ENCODE measurements at regions not wholly inside any gene's neighbourhood (a gene's known extent, or its start where the extent isn't known, plus 50 kb on each side); places are given as distances from the start of the nearest gene placed in this dataset.

DNA sequence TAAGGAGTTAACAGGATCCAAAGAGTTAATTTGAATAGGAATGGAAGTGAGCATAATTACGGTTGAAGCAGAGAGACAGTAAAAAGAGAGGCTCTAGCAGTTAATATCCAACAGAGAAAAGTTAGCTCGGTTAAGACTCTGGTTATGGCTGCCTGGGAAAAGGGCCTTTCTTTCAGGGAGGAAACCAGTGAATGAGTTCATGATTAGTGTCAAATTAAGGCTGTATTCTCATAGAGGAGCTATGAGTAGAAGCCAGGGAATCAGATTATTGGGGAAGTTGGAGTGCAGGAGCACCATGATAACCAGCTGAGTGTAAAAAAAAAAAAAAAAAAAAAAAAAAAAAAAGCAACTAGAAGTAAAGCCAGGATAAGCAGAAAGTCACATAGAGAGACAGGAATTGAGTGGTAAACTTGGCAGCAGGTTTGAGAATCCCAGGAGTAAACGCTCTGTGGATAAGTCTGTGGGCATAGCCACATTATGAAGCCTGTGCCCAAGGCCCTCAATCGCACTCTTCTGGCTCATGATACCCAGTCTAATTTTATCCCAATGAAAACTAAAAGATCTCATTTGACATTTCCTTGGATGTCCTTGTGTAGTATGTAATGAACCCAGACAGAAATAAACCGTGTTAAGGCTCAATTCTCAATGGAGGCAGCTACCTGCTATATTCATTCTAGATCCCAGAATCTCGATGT, 372.6 kb upstream of the MPDZ start:
- Histone ChIP-seq H3K79me2 (ENCODE audit: insufficient read depth, low read length) (no peaks in the 10 kb centered on the region), H3K27me3 (ENCODE audit: insufficient read depth, low read length) (no peaks in the 10 kb centered on the region), H2AFZ (ENCODE audit: low read length) (no peak overlapping the region), H3K36me3 (ENCODE audit: insufficient read depth, low read length) (no peaks in the 10 kb centered on the region), H3K9me3 (ENCODE audit: low read depth, low read length) (peaks cover 3% of the 10 kb centered on the region), H3K4me2 (ENCODE audit: insufficient read depth, low read length) (no peak overlapping the region), H3K27ac (ENCODE audit: low read depth, low read length) (no peak overlapping the region), H3K4me1 (ENCODE audit: insufficient read depth, low read length) (no peaks in the 10 kb centered on the region), H4K20me1 (ENCODE audit: insufficient read depth, low read length) (no peaks in the 10 kb centered on the region), H3K4me3 (ENCODE audit: insufficient read depth, low read length) (no peak overlapping the region)
- TF ChIP-seq, protein P1, sequence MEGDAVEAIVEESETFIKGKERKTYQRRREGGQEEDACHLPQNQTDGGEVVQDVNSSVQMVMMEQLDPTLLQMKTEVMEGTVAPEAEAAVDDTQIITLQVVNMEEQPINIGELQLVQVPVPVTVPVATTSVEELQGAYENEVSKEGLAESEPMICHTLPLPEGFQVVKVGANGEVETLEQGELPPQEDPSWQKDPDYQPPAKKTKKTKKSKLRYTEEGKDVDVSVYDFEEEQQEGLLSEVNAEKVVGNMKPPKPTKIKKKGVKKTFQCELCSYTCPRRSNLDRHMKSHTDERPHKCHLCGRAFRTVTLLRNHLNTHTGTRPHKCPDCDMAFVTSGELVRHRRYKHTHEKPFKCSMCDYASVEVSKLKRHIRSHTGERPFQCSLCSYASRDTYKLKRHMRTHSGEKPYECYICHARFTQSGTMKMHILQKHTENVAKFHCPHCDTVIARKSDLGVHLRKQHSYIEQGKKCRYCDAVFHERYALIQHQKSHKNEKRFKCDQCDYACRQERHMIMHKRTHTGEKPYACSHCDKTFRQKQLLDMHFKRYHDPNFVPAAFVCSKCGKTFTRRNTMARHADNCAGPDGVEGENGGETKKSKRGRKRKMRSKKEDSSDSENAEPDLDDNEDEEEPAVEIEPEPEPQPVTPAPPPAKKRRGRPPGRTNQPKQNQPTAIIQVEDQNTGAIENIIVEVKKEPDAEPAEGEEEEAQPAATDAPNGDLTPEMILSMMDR (IDR thresholded peaks at IDR 0.05; ENCODE audit: extremely low read depth, low read depth, low read length) = no peak
- DNase-seq (ENCODE audit: insufficient read length, low spot score, missing footprints) = no peak

DNA sequence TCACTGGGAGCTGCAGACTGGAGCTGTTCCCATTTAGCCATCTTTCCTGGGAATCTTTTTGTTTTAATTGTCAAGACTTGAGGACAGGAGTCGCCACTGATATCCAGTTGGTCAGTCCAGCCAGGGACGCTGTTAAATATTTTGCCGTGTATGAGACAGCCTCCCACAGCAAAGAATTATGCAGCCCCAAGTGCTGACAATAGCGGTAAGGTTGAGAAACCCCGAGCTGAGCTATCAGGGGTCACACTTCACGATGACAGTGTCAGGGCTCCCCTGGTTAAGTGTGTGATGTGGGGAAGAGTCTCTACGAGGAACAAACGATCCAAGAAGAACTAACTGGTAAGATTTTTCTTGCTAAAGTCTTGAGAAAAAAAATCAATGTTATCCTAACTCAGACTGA, 372.0 kb upstream of the MPDZ start:
- no peaks in the 10 kb centered on the region for H4K20me1 ChIP-seq (ENCODE audit: insufficient read depth, low read length)
- H3K4me1 ChIP-seq (ENCODE audit: insufficient read depth, low read length) = no peaks in the 10 kb centered on the region
- no peak overlapping the region for H2AFZ ChIP-seq (ENCODE audit: low read length)
- no peaks in the 10 kb centered on the region for H3K79me2 ChIP-seq (ENCODE audit: insufficient read depth, low read length)
- no peaks in the 10 kb centered on the region for H3K36me3 ChIP-seq (ENCODE audit: insufficient read depth, low read length)
- H3K4me3 ChIP-seq (ENCODE audit: insufficient read depth, low read length) = no peak overlapping the region
- no peak overlapping the region for H3K4me2 ChIP-seq (ENCODE audit: insufficient read depth, low read length)
- TF ChIP-seq, protein P1 (IDR thresholded peaks at IDR 0.05; ENCODE audit: extremely low read depth, low read depth, low read length) = no peak
- peaks cover 3% of the 10 kb centered on the region for H3K9me3 ChIP-seq (ENCODE audit: low read depth, low read length)
- no peaks in the 10 kb centered on the region for H3K27me3 ChIP-seq (ENCODE audit: insufficient read depth, low read length)
- DNase-seq (ENCODE audit: insufficient read length, low spot score, missing footprints) = no peak
- no peak overlapping the region for H3K27ac ChIP-seq (ENCODE audit: low read depth, low read length)

DNA sequence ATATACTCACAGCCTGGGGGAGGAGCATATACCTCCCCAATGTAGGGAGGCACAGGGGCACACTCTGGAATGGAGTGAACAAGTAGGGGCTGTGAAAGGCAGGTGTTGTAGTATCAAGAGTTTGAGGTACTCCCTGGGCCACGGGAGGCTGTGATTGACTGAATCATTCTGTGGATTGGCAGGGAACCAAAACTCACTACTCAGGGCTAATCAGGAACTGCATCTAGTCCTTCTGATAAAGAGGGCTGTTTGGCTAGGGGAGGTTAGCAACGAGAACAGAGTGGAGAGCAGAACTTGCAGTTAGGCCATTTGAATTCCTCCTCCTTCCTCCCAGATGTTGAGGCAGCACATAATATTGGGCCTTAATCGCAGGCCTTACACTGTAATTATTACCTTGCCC, 369.2 kb upstream of the MPDZ start:
- Histone ChIP-seq H3K4me3 (ENCODE audit: insufficient read depth, low read length) (no peak overlapping the region), H3K27ac (ENCODE audit: low read depth, low read length) (no peak overlapping the region), H3K79me2 (ENCODE audit: insufficient read depth, low read length) (no peaks in the 10 kb centered on the region), H4K20me1 (ENCODE audit: insufficient read depth, low read length) (no peaks in the 10 kb centered on the region), H2AFZ (ENCODE audit: low read length) (no peak overlapping the region), H3K4me1 (ENCODE audit: insufficient read depth, low read length) (no peaks in the 10 kb centered on the region), H3K27me3 (ENCODE audit: insufficient read depth, low read length) (no peaks in the 10 kb centered on the region), H3K9me3 (ENCODE audit: low read depth, low read length) (peaks cover 3% of the 10 kb centered on the region), H3K4me2 (ENCODE audit: insufficient read depth, low read length) (no peak overlapping the region), H3K36me3 (ENCODE audit: insufficient read depth, low read length) (no peaks in the 10 kb centered on the region)
- DNase-seq (ENCODE audit: insufficient read length, low spot score, missing footprints) = no peak
- TF ChIP-seq, protein P1 (IDR thresholded peaks at IDR 0.05; ENCODE audit: extremely low read depth, low read depth, low read length) = no peak

DNA sequence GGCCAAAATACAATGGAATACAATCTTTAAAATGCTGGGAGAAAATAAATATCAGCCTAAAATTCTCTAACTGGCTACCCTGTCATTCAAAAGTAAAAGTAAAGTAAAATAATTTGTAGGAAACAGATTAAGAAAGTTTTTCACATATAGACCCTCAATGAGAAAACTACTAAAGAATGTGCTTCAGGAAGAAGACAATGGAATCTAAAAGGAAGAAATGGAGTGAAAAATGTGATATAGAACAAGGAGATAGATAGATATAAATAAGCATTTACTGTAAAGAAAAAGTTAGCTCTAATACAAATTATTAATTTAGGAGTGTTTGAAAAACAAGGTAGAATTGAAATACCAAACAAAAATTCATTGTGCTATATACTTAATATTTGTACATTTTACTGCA, 368.6 kb upstream of the MPDZ start:
- H4K20me1 ChIP-seq (ENCODE audit: insufficient read depth, low read length) = no peaks in the 10 kb centered on the region
- TF ChIP-seq, protein P1 (IDR thresholded peaks at IDR 0.05; ENCODE audit: extremely low read depth, low read depth, low read length) = no peak
- peaks cover 3% of the 10 kb centered on the region for H3K9me3 ChIP-seq (ENCODE audit: low read depth, low read length)
- H3K27ac ChIP-seq (ENCODE audit: low read depth, low read length) = no peak overlapping the region
- no peaks in the 10 kb centered on the region for H3K79me2 ChIP-seq (ENCODE audit: insufficient read depth, low read length)
- no peak overlapping the region for H3K4me3 ChIP-seq (ENCODE audit: insufficient read depth, low read length)
- no peak overlapping the region for H3K4me2 ChIP-seq (ENCODE audit: insufficient read depth, low read length)
- no peak overlapping the region for H2AFZ ChIP-seq (ENCODE audit: low read length)
- H3K36me3 ChIP-seq (ENCODE audit: insufficient read depth, low read length) = no peaks in the 10 kb centered on the region
- H3K27me3 ChIP-seq (ENCODE audit: insufficient read depth, low read length) = no peaks in the 10 kb centered on the region
- DNase-seq (ENCODE audit: insufficient read length, low spot score, missing footprints) = no peak
- no peaks in the 10 kb centered on the region for H3K4me1 ChIP-seq (ENCODE audit: insufficient read depth, low read length)

Measured in osteoblast (primary cell).